Astrocyte (in vitro differentiated cells and primary cell): ENCODE measurements at regions not wholly inside any gene's neighbourhood (a gene's known extent, or its start where the extent isn't known, plus 50 kb on each side); places are given as distances from the start of the nearest gene placed in this dataset.
"Not testable (repeated sequence)": the region's sequence is repeated elsewhere in the genome, so short reads cannot be mapped to it uniquely, and the experiment has no call there.

Experiments used
- DNase-seq: peaks from one replicate; pipeline ENCODE4 v3.0.0-alpha.2; 2010; ENCODE audit warnings: low read depth
- FAIRE-seq: peaks from 2 replicates; lab custom pipeline; 2011; peaks lifted over from hg19 to GRCh38; lab: Jason Lieb, UNC
- H2AFZ ChIP-seq: 2 replicates; pipeline ENCODE4 v1.6.0; 2012; ENCODE audit warnings: low read depth, low read length, inconsistent platforms
- H3K27ac ChIP-seq: 2 replicates; pipeline ENCODE4 v1.5.1; 2011; ENCODE audit warnings: low read depth, low read length, inconsistent platforms
- H3K27me3 ChIP-seq: 2 replicates; pipeline ENCODE4 v1.6.0; 2011; ENCODE audit warnings: low read length, inconsistent platforms; ENCODE audit not compliant: insufficient read depth
- H3K36me3 ChIP-seq: 2 replicates; pipeline ENCODE4 v1.5.1; 2011; ENCODE audit warnings: low read length, inconsistent platforms; ENCODE audit not compliant: insufficient read depth
- H3K4me1 ChIP-seq: 2 replicates; pipeline ENCODE4 v1.5.1; 2011; ENCODE audit warnings: low read length, inconsistent platforms; ENCODE audit not compliant: insufficient read depth
- H3K4me2 ChIP-seq: 2 replicates; pipeline ENCODE4 v1.6.0; 2012; ENCODE audit warnings: low read length, inconsistent platforms
- H3K4me3 ChIP-seq: 2 replicates; pipeline ENCODE4 v1.5.1; 2011; ENCODE audit warnings: low read depth, mild to moderate bottlenecking, low read length, inconsistent platforms; ENCODE audit not compliant: insufficient read depth
- H3K79me2 ChIP-seq: 2 replicates; pipeline ENCODE4 v1.6.0; 2012; ENCODE audit warnings: mild to moderate bottlenecking, low read length, inconsistent platforms; ENCODE audit not compliant: insufficient read depth
- H3K9ac ChIP-seq: 2 replicates; pipeline ENCODE4 v1.6.0; 2012; ENCODE audit warnings: mild to moderate bottlenecking, low read length, inconsistent platforms
- H3K9me3 ChIP-seq: 2 replicates; pipeline ENCODE4 v1.5.1; 2012; ENCODE audit warnings: low read depth, mild to moderate bottlenecking, low read length, inconsistent platforms; ENCODE audit not compliant: insufficient read depth
- H4K20me1 ChIP-seq: 2 replicates; pipeline ENCODE4 v1.6.0; 2012; ENCODE audit warnings: low read length, inconsistent platforms; ENCODE audit not compliant: insufficient read depth
- H3K27ac Mint-ChIP-seq: one replicate; pipeline ENCODE4 v1.8.0; 2021; ENCODE audit warnings: mild to moderate bottlenecking, mixed read lengths; ENCODE audit not compliant: unreplicated experiment
- H3K27me3 Mint-ChIP-seq: one replicate; pipeline ENCODE4 v1.8.0; 2021; ENCODE audit warnings: low read depth, mixed read lengths; ENCODE audit not compliant: unreplicated experiment
- H3K36me3 Mint-ChIP-seq: one replicate; pipeline ENCODE4 v1.8.0; 2021; ENCODE audit warnings: low read depth, mixed read lengths; ENCODE audit not compliant: unreplicated experiment
- H3K4me1 Mint-ChIP-seq: one replicate; pipeline ENCODE4 v1.8.0; 2021; ENCODE audit warnings: low read depth, mixed read lengths; ENCODE audit not compliant: unreplicated experiment
- H3K4me3 Mint-ChIP-seq: one replicate; pipeline ENCODE4 v1.8.0; 2021; ENCODE audit warnings: mild to moderate bottlenecking, moderate library complexity, mixed read lengths; ENCODE audit not compliant: unreplicated experiment
- H3K9me3 Mint-ChIP-seq: one replicate; pipeline ENCODE4 v1.8.0; 2021; ENCODE audit warnings: mild to moderate bottlenecking, mixed read lengths; ENCODE audit not compliant: unreplicated experiment
- EZH2 ChIP-seq: IDR thresholded peaks from 2 replicates; pipeline ENCODE4 v1.6.1; 2012; ENCODE audit warnings: mild to moderate bottlenecking, low read length, inconsistent platforms; ENCODE audit not compliant: insufficient read depth
- TF ChIP-seq, protein P1 (sequence below): IDR thresholded peaks from 2 replicates; pipeline ENCODE4 v1.5.1; 2011; ENCODE audit warnings: low read depth, mild to moderate bottlenecking, inconsistent platforms, low read length, moderate library complexity; ENCODE audit not compliant: insufficient read depth

GRCh38 chr2:7098816-7099215 lies 181.6 kb downstream of the RNF144A start:
- no peaks in the 10 kb centered on the region for H3K36me3 ChIP-seq
- Mint-ChIP-seq H3K4me1 (peaks cover 9% of the 10 kb centered on the region), H3K4me3 (no peak overlapping the region), H3K27ac (no peak overlapping the region), H3K9me3 (no peaks in the 10 kb centered on the region), H3K27me3 (peaks cover 5% of the 10 kb centered on the region), H3K36me3 (no peaks in the 10 kb centered on the region)
- no peaks in the 10 kb centered on the region for H4K20me1 ChIP-seq
- no peak overlapping the region for H3K9ac ChIP-seq
- TF ChIP-seq, protein P1, sequence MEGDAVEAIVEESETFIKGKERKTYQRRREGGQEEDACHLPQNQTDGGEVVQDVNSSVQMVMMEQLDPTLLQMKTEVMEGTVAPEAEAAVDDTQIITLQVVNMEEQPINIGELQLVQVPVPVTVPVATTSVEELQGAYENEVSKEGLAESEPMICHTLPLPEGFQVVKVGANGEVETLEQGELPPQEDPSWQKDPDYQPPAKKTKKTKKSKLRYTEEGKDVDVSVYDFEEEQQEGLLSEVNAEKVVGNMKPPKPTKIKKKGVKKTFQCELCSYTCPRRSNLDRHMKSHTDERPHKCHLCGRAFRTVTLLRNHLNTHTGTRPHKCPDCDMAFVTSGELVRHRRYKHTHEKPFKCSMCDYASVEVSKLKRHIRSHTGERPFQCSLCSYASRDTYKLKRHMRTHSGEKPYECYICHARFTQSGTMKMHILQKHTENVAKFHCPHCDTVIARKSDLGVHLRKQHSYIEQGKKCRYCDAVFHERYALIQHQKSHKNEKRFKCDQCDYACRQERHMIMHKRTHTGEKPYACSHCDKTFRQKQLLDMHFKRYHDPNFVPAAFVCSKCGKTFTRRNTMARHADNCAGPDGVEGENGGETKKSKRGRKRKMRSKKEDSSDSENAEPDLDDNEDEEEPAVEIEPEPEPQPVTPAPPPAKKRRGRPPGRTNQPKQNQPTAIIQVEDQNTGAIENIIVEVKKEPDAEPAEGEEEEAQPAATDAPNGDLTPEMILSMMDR, result no peak
- TF ChIP-seq EZH2, result no peak
- H3K27ac ChIP-seq, result no peak overlapping the region
- H2AFZ ChIP-seq, result no peak overlapping the region
- no peaks in the 10 kb centered on the region for H3K27me3 ChIP-seq
- FAIRE-seq (no peak), DNase-seq (no peak)
- no peak overlapping the region for H3K4me2 ChIP-seq
- H3K4me1 ChIP-seq, result peaks cover 7% of the 10 kb centered on the region
- H3K4me3 ChIP-seq, result no peak overlapping the region
- no peaks in the 10 kb centered on the region for H3K9me3 ChIP-seq
- H3K79me2 ChIP-seq, result no peaks in the 10 kb centered on the region

- not testable (repeated sequence) for H3K36me3 ChIP-seq, H4K20me1 ChIP-seq, H3K9me3 ChIP-seq, H3K27me3 Mint-ChIP-seq, H3K27ac ChIP-seq, H3K9me3 Mint-ChIP-seq, DNase-seq, H3K4me3 Mint-ChIP-seq, H3K27ac Mint-ChIP-seq, H3K79me2 ChIP-seq, H3K4me1 ChIP-seq, H3K4me2 ChIP-seq, H3K9ac ChIP-seq, FAIRE-seq, H2AFZ ChIP-seq, H3K36me3 Mint-ChIP-seq, H3K4me3 ChIP-seq, H3K4me1 Mint-ChIP-seq, H3K27me3 ChIP-seq
These were observed 182.5 kb downstream of the RNF144A start for GRCh38 chr2:7099687-7100086.

DNA sequence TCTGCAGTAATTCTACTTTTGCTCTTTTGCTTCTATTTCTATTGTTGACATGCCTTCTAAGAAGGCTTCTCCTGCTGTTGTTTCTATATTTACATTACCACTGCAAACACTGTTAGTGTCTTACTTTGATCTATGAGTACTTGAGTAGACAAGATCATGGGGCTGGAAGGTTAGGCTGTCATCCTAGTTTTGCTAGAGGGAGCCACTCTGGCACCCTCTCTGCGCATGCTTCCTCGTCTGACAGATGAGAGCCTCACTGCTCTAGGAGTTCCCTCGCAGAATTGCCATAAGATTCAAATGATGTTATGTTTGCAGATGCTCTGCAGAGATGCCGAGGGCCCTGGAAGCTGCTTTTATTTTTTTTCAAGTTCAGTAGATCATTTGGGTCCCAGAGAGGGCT lies 185.6 kb downstream of the RNF144A start:
- peaks cover 2% of the 10 kb centered on the region for H3K9me3 Mint-ChIP-seq
- Histone ChIP-seq H3K4me3 (no peak overlapping the region), H3K9me3 (no peaks in the 10 kb centered on the region), H2AFZ (no peak overlapping the region), H3K9ac (no peak overlapping the region), H3K4me2 (no peak overlapping the region), H3K79me2 (no peaks in the 10 kb centered on the region), H3K36me3 (no peaks in the 10 kb centered on the region), H3K4me1 (no peaks in the 10 kb centered on the region), H4K20me1 (no peaks in the 10 kb centered on the region), H3K27ac (no peak overlapping the region), H3K27me3 (no peaks in the 10 kb centered on the region)
- FAIRE-seq (no peak), DNase-seq (no peak)
- H3K4me3 Mint-ChIP-seq, result no peak overlapping the region
- no peaks in the 10 kb centered on the region for H3K27me3 Mint-ChIP-seq
- TF ChIP-seq, protein P1, result no peak
- no peak for TF ChIP-seq EZH2
- H3K27ac Mint-ChIP-seq, result no peak overlapping the region
- H3K36me3 Mint-ChIP-seq, result no peaks in the 10 kb centered on the region
- no peaks in the 10 kb centered on the region for H3K4me1 Mint-ChIP-seq
